GM23338 (cell line): ENCODE measurements at regions not wholly inside any gene's neighbourhood (a gene's known extent, or its start where the extent isn't known, plus 50 kb on each side); places are given as distances from the start of the nearest gene placed in this dataset.

Experiments
- CREB1 ChIP-seq: fragments of 250-450 bp; sonication (Bioruptor Pico); IDR thresholded peaks from 2 replicates; pipeline ENCODE4 v1.5.0; 2020; ENCODE audit warnings: low read depth, mild to moderate bottlenecking, moderate library complexity
- EZH2 ChIP-seq: fragments of 200-600 bp; sonication (generic); IDR thresholded peaks from one replicate; pipeline ENCODE4 v1.8.0; 2017; ENCODE audit warnings: antibody characterized with exemption, mild to moderate bottlenecking, low read depth; ENCODE audit not compliant: unreplicated experiment
- EZH2phosphoT487 ChIP-seq: fragments of 200-600 bp; sonication (generic); IDR thresholded peaks from one replicate; pipeline ENCODE4 v1.8.1; 2018; ENCODE audit warnings: antibody characterized with exemption; ENCODE audit not compliant: unreplicated experiment
- POLR2AphosphoS5 ChIP-seq: IDR thresholded peaks from 2 replicates; pipeline ENCODE4 v1.6.1; 2016; ENCODE audit warnings: antibody characterized with exemption, low read depth
- REST ChIP-seq: IDR thresholded peaks from one replicate; pipeline ENCODE4 v1.6.1; 2018; ENCODE audit warnings: antibody characterized with exemption; ENCODE audit not compliant: unreplicated experiment
- ZNF331 ChIP-seq: fragments of 250-450 bp; sonication (Bioruptor Pico); IDR thresholded peaks from 2 replicates; pipeline ENCODE4 v1.5.0; 2020; ENCODE audit warnings: low read depth, mild to moderate bottlenecking, moderate library complexity
- TF ChIP-seq, protein P1 (sequence below), 2 experiments: fragments of 200-600 bp in 1 of 2; sonication (generic) in 1 of 2; conservative IDR thresholded peaks; 2 replicates each; pipeline versions ENCODE4 v1.5.1 to v1.6.1; 2016 to 2017; ENCODE audit warnings: antibody characterized with exemption in 2 of 2, low read depth in 2 of 2, mild to moderate bottlenecking in 2 of 2, moderate library complexity in 1 of 2
- TF ChIP-seq, protein P2 (sequence below): IDR thresholded peaks from 2 replicates; pipeline ENCODE4 v1.6.1; 2016; ENCODE audit warnings: antibody characterized with exemption

GRCh38 chrX:6383917-6384316 lies 151.0 kb downstream of the VCX3A start:
- no peak for TF ChIP-seq POLR2AphosphoS5
- no peak for TF ChIP-seq EZH2
- TF ChIP-seq ZNF331 (CRISPR knock-in tag), result no peak
- no peak for TF ChIP-seq CREB1
- TF ChIP-seq, protein P1, sequence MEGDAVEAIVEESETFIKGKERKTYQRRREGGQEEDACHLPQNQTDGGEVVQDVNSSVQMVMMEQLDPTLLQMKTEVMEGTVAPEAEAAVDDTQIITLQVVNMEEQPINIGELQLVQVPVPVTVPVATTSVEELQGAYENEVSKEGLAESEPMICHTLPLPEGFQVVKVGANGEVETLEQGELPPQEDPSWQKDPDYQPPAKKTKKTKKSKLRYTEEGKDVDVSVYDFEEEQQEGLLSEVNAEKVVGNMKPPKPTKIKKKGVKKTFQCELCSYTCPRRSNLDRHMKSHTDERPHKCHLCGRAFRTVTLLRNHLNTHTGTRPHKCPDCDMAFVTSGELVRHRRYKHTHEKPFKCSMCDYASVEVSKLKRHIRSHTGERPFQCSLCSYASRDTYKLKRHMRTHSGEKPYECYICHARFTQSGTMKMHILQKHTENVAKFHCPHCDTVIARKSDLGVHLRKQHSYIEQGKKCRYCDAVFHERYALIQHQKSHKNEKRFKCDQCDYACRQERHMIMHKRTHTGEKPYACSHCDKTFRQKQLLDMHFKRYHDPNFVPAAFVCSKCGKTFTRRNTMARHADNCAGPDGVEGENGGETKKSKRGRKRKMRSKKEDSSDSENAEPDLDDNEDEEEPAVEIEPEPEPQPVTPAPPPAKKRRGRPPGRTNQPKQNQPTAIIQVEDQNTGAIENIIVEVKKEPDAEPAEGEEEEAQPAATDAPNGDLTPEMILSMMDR (conservative IDR thresholded peaks at IDR 0.05; ENCODE audit: low read depth in 2 of 2), result no peak
- TF ChIP-seq EZH2phosphoT487, result no peak
- TF ChIP-seq REST, result no peak
- TF ChIP-seq, protein P2, sequence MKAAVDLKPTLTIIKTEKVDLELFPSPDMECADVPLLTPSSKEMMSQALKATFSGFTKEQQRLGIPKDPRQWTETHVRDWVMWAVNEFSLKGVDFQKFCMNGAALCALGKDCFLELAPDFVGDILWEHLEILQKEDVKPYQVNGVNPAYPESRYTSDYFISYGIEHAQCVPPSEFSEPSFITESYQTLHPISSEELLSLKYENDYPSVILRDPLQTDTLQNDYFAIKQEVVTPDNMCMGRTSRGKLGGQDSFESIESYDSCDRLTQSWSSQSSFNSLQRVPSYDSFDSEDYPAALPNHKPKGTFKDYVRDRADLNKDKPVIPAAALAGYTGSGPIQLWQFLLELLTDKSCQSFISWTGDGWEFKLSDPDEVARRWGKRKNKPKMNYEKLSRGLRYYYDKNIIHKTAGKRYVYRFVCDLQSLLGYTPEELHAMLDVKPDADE, result no peak
